PFSK-1 (cell line): ENCODE measurements at regions not wholly inside any gene's neighbourhood (a gene's known extent, or its start where the extent isn't known, plus 50 kb on each side); places are given as distances from the start of the nearest gene placed in this dataset.

Experiments used
- FOXP2 ChIP-seq: optimal IDR thresholded peaks from 2 replicates; pipeline ENCODE3; 2011; ENCODE audit warnings: borderline replicate concordance, control low read depth, inconsistent platforms; ENCODE audit not compliant: insufficient read depth; ENCODE audit errors: extremely low read length, extremely low read depth
- POLR2AphosphoS5 ChIP-seq: IDR thresholded peaks from 2 replicates; pipeline ENCODE4 v1.6.1; 2012; ENCODE audit warnings: low read depth, mild to moderate bottlenecking, control low read depth, low read length, moderate library complexity
- SIN3A ChIP-seq: IDR thresholded peaks from 2 replicates; pipeline ENCODE4 v1.6.1; 2012; ENCODE audit warnings: mild to moderate bottlenecking, low read length, moderate library complexity, borderline replicate concordance; ENCODE audit not compliant: insufficient read depth
- TAF1 ChIP-seq: IDR thresholded peaks from 2 replicates; pipeline ENCODE4 v1.6.1; 2012; ENCODE audit warnings: low read length, control low read depth, borderline replicate concordance; ENCODE audit not compliant: insufficient read depth
- TF ChIP-seq, protein P1 (sequence below), 2 experiments: IDR thresholded peaks; 2 replicates each; pipeline versions ENCODE4 v1.6.1 to v1.8.0; 2011 to 2012; ENCODE audit warnings: low read depth in 2 of 2, low read length in 2 of 2, control low read depth in 1 of 2, inconsistent platforms in 1 of 2, mild to moderate bottlenecking in 1 of 2, moderate library complexity in 1 of 2; ENCODE audit not compliant: insufficient read depth in 1 of 2

DNA sequence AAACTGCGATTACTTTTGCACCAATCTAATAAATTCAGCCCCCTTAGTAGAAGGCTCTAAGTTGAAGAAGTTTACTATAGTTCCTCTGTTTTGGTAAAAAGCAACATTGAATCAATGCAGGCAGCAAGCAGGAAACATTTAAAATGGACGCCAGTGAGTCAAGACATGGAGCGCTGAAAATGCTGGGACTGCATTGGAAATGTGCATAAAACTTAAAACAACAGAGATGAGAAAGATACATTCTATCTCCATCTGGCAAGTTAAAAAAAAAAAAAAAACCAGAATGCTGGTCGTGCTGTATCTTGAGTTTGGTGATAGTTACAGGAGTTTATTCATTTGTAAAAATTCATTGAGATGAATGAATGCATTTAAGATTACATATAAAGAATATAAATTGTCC, 117.0 kb upstream of the TWIST2 start:
- TF ChIP-seq, protein P1, sequence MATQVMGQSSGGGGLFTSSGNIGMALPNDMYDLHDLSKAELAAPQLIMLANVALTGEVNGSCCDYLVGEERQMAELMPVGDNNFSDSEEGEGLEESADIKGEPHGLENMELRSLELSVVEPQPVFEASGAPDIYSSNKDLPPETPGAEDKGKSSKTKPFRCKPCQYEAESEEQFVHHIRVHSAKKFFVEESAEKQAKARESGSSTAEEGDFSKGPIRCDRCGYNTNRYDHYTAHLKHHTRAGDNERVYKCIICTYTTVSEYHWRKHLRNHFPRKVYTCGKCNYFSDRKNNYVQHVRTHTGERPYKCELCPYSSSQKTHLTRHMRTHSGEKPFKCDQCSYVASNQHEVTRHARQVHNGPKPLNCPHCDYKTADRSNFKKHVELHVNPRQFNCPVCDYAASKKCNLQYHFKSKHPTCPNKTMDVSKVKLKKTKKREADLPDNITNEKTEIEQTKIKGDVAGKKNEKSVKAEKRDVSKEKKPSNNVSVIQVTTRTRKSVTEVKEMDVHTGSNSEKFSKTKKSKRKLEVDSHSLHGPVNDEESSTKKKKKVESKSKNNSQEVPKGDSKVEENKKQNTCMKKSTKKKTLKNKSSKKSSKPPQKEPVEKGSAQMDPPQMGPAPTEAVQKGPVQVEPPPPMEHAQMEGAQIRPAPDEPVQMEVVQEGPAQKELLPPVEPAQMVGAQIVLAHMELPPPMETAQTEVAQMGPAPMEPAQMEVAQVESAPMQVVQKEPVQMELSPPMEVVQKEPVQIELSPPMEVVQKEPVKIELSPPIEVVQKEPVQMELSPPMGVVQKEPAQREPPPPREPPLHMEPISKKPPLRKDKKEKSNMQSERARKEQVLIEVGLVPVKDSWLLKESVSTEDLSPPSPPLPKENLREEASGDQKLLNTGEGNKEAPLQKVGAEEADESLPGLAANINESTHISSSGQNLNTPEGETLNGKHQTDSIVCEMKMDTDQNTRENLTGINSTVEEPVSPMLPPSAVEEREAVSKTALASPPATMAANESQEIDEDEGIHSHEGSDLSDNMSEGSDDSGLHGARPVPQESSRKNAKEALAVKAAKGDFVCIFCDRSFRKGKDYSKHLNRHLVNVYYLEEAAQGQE (IDR thresholded peaks at IDR 0.05; ENCODE audit: insufficient read depth in 1 of 2, low read depth in 2 of 2, low read length in 2 of 2): no peak
- TF ChIP-seq TAF1: no peak

DNA sequence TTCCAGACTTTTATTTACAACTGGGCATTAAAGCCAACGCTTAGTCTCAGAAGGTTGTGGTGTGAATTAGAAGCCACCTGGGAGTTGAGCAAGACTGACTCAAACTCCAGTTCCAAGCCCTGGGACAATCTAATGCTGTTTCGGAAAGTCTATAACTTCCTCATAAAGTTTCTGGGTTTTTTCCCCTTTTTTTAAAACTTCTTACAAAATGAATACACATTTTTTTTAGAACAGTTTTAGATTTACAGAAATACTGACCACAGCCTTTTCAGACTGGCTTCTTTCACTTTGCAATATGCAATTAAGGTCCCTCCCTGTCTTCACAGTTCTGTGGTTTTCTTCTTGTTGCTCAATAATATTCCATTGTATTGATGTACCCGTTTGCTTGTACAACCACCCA, 115.9 kb upstream of the TWIST2 start:
- TF ChIP-seq, protein P1 (IDR thresholded peaks at IDR 0.05; ENCODE audit: insufficient read depth in 1 of 2, low read depth in 2 of 2, low read length in 2 of 2): no peak
- TF ChIP-seq FOXP2 (no peak), SIN3A (no peak), POLR2AphosphoS5 (no peak), TAF1 (no peak)

DNA sequence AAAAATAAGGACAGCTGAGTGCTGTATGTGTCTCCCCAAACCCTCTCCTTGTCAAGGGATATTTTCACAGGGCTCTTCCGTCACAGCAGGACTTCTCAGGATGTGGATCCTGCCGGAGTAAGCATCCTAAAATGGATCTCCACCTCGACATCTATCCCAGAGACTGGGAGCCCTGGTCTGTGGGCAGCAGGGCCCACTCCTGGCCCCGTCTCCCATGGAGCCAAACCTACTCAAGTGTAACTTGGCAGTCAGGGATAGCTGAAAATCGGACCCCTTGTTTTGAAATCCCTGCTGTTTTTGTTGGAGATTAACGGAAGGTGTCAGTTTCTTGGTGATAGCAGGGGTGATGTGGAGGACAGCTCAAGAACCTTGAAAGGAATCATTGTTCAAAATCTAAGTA, 109.0 kb upstream of the TWIST2 start:
- TF ChIP-seq FOXP2 (no peak), SIN3A (no peak), TAF1 (no peak), POLR2AphosphoS5 (no peak)
- TF ChIP-seq, protein P1 (IDR thresholded peaks at IDR 0.05; ENCODE audit: insufficient read depth in 1 of 2, low read depth in 2 of 2, low read length in 2 of 2): no peak

DNA sequence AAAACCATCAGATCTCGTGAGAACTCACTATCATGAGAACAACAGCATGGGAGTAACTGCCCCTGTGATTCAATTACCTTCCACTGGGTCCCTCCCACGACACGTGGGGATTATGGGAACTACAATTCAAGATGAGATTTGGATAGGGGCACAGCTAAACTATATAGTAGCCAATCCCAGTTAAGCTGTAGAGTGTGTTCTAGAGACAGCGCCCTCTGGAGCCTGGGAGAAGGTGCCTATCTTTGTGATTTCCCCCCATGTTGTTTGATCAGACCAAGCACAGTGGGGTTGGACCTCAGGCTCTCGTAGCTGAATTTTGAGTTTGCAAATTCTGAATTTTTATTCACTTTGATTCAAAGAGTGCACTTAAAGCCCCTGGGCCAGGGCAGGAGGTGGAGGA, 108.2 kb upstream of the TWIST2 start:
- TF ChIP-seq, protein P1 (IDR thresholded peaks at IDR 0.05; ENCODE audit: insufficient read depth in 1 of 2, low read depth in 2 of 2, low read length in 2 of 2): no peak
- TF ChIP-seq SIN3A (no peak), POLR2AphosphoS5 (no peak), FOXP2 (no peak), TAF1 (no peak)

DNA sequence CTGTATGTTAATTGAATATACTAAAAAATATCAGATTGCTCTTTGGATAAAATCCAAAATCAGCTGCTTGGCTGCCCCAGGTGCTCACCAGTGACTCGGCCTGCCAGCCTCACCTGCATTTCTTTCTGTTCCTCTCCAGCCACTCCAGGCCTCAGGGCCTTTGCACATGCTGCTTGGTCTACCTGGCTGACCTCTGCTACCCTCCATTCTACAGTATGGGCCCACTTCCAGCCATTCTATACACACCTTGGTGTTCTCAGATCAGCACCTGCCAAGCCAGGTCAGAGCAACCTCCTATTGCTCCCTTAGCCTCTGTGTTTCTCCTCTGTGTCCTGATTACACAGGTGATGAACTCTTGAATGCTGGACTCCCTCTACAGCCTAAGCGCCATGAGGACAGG, 106.6 kb upstream of the TWIST2 start:
- TF ChIP-seq, protein P1 (IDR thresholded peaks at IDR 0.05; ENCODE audit: insufficient read depth in 1 of 2, low read depth in 2 of 2, low read length in 2 of 2): no peak
- TF ChIP-seq FOXP2 (no peak), POLR2AphosphoS5 (no peak), SIN3A (no peak), TAF1 (no peak)
